H54 (cell line): ENCODE measurements at regions not wholly inside any gene's neighbourhood (a gene's known extent, or its start where the extent isn't known, plus 50 kb on each side); places are given as distances from the start of the nearest gene placed in this dataset.
"Not testable (repeated sequence)": the region's sequence is repeated elsewhere in the genome, so short reads cannot be mapped to it uniquely, and the experiment has no call there.

Experiments
- DNase-seq: peaks from one replicate; pipeline ENCODE4 v3.0.0; 2011; ENCODE audit warnings: low spot score, mixed read lengths; ENCODE audit not compliant: insufficient read length
- FAIRE-seq: peaks from 3 replicates; lab custom pipeline; 2011; peaks lifted over from hg19 to GRCh38; lab: Jason Lieb, UNC
- POLR2A ChIP-seq: IDR thresholded peaks from 2 replicates; pipeline ENCODE4 v1.6.1; 2011; ENCODE audit warnings: low read depth, mild to moderate bottlenecking, low read length

GRCh38 chr12:69045430-69045829, 112.5 kb upstream of the CPM start:
- no peak for FAIRE-seq
- DNase-seq: no peak
- TF ChIP-seq POLR2A: no peak

- DNase-seq: no peak
- no peak for FAIRE-seq
- no peak for TF ChIP-seq POLR2A
Measured at GRCh38 chr12:69046363-69046762, 113.4 kb upstream of the CPM start.

GRCh38 chr12:69046920-69047319, 113.9 kb upstream of the CPM start:
- no peak for FAIRE-seq
- DNase-seq: no peak
- TF ChIP-seq POLR2A: no peak

GRCh38 chr12:69047990-69048389, 115.0 kb upstream of the CPM start:
- FAIRE-seq (no peak), DNase-seq (no peak)
- TF ChIP-seq POLR2A: no peak

- FAIRE-seq, DNase-seq: not testable (repeated sequence)
Measured at GRCh38 chr12:69049855-69050254, 116.9 kb upstream of the CPM start.

- DNase-seq (peak; percentile 55), FAIRE-seq (peak; percentile 93)
- TF ChIP-seq POLR2A: no peak
Measured at GRCh38 chr12:69052613-69053408, 119.8 kb upstream of the CPM start.

- no peak for FAIRE-seq
- no peak for DNase-seq
- no peak for TF ChIP-seq POLR2A
Measured at GRCh38 chr12:69054343-69055056, 121.5 kb upstream of the CPM start.

- FAIRE-seq (no peak), DNase-seq (no peak)
- no peak for TF ChIP-seq POLR2A
Measured at GRCh38 chr12:69055280-69055679, 122.3 kb upstream of the CPM start.

- FAIRE-seq: no peak
Measured at GRCh38 chr12:69055706-69056105, 122.7 kb upstream of the CPM start.

GRCh38 chr12:69056743-69057515, 124.0 kb upstream of the CPM start:
- FAIRE-seq (no peak), DNase-seq (no peak)
- TF ChIP-seq POLR2A: no peak

More at GRCh38 chr12:69055706-69056105, 122.7 kb upstream of the CPM start:
- TF ChIP-seq POLR2A: no peak
- DNase-seq: no peak

- TF ChIP-seq POLR2A: no peak
- FAIRE-seq (no peak), DNase-seq (no peak)
Measured at GRCh38 chr12:69057742-69058141, 124.8 kb upstream of the CPM start.

- DNase-seq (peak; percentile 38), FAIRE-seq (peak; percentile 95)
- TF ChIP-seq POLR2A: no peak
Measured at GRCh38 chr12:69059465-69060457, 126.8 kb upstream of the CPM start.

- TF ChIP-seq POLR2A: no peak
- FAIRE-seq (no peak), DNase-seq (no peak)
Measured at GRCh38 chr12:69061574-69061973, 128.6 kb upstream of the CPM start.
